HL-60 (cell line): ENCODE measurements at regions not wholly inside any gene's neighbourhood (a gene's known extent, or its start where the extent isn't known, plus 50 kb on each side); places are given as distances from the start of the nearest gene placed in this dataset.

Experiments used
- GABPA ChIP-seq: IDR thresholded peaks from 2 replicates; pipeline ENCODE4 v1.6.1; 2012; ENCODE audit warnings: low read depth
- POLR2AphosphoS5 ChIP-seq: IDR thresholded peaks from 2 replicates; pipeline ENCODE4 v1.6.1; 2012; ENCODE audit warnings: low read depth

- TF ChIP-seq POLR2AphosphoS5 = no peak
- no peak for TF ChIP-seq GABPA
Observed at GRCh38 chr4:186445040-186445439, 110.3 kb downstream of the MTNR1A start.
